ENCODE measurements at regions not wholly inside any gene's neighbourhood (a gene's known extent, or its start where the extent isn't known, plus 50 kb on each side); places are given as distances from the start of the nearest gene placed in this dataset.
"Not testable (repeated sequence)": the region's sequence is repeated elsewhere in the genome, so short reads cannot be mapped to it uniquely, and the experiment has no call there.

DNA sequence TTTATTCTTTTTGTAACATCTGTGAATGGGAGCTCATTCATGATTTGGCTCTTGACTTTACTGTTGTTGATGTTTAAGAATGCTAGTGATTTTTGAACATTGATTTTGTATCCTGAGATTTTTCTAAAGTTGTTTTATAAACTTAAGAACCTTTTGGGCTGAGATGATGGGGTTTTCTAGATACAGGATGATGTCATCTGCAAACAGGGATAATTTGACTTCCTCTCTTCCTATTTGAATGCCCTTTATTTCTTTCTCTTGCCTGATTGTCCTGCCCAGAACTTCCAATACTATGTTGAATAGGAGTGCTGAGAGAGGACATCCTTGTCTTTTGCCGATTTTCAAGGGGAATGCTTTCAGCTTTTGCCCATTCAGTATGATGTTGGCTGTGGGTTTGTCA is 445.1 kb upstream of the CFAP20DC start:
- FAIRE-seq = not testable (repeated sequence)

DNA sequence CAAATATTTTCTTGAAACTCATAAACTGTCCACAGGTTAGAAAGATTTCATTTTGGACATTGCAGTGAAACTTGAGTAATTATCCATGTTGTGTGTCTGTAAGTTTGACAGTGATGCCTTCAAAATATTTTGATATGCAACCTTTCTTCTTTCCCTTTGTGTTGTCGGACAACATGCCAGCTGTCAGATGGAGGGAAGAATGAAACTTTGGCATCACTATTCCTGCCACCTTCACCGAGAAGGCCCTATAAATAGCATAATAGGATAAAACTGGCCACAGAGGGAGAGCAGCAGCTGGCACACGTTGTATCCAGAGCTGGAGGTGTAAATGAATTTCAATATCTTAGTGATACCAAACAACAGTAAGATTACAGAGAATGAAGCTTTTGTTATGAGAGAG is 436.7 kb upstream of the CFAP20DC start:
- no peak for FAIRE-seq

DNA sequence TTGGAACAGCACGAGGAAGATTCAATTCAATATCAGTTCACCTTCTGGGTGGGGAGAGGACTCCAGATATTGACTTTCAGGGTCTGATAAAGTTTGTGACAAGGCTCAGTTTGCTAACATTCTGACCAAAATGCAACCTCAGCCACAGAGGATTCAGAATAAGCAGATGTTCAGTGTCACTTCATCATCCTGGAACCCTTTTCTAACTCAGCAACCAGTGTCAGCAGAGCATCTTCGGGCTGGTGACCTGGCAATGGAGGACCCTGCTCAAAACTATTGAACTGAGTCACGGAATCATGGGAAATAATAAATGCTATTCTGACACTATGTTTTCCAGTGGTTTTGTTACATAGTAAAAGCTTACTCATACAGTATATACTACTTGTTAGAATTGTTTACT is 433.4 kb upstream of the CFAP20DC start:
- FAIRE-seq = no peak

DNA sequence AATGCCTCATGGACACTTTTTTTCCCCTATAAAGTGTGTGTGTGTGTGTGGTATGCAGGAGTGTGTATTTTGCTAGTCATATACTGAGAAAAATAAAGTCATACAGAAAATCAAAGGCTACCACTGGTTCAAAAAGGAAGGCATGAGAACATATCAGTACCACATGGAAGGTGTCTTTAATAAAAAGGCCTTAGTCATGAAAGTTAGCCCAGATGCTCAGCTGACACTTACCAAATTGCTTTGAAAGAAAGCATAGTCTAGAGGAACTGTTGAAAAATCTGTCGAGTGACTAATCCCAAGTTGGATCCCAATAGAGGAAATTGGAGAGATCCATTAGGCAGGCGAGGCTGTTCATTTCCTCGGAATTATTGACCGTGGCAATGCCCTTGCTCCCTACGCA is 432.9 kb upstream of the CFAP20DC start:
- FAIRE-seq = no peak

DNA sequence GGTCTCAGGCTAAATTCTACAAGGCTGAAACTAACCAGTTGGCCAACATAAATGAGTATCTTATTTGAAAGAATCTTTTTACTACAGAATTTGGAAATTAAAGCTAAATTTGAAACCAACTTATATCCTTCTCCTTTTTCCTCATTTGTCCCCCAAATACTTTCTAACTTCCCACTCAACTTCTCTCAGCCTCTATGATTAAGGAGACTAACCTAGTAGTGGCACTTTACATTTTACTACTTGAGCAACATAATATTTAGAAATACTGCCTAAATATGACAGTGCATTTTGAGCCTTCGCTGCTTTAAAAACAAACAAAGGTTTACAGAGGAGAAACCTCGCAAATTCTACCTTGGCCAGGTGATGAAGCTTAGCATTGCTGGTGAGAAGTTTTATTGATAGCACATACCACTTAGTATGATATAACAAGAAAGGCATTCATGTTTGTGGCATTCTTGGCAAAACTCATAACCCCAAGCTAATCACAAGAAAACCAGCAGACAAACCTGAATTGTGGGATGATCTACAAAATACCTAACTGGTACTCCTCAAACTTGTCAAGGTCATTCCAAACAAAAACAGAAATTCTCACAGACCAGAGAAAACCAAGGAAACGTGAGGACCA is 432.1 kb upstream of the CFAP20DC start:
- FAIRE-seq = no peak

DNA sequence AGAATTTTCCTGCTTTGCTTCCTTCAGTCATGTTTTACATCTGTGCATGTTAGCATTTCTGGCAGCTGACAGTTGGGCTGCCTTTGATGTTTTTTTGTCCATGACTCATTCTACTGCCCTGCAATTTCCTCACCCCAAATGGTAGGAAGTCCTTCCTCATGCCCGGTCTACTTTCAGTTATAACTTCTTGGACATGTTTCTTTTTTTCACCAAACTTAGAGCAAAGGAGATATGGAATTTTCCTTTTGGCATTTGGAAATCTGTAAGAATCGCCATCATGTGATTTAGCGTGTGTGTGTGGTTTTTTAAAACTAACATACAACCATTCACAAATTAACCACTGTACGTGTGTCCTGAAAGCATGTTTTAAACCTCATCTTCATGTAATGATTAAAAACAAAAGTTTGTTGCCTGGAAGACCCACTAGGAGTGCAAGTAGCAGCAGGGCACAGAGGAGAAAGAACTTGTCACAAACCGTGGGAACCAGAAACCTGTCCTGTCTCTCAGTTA is 430.7 kb upstream of the CFAP20DC start:
- no peak for FAIRE-seq

DNA sequence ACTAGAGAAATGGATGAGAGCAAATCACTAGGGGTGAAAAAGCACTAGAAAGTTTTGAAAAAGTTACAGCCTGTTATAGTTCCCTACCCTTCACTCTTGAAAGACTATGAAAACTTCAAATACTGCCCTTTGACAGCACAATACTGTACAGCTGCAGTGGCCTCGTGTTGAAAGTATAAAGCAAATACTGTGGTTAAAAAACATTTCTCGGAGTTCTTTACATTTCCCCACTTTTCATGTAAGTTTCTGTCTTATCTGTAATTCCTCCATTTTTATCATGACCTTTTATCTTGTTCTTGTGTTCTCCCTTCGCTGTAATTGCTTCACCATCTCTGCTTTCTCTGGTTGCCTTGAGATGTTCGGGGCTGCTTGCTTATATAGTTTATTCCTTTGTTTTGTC is 423.8 kb upstream of the CFAP20DC start:
- FAIRE-seq = no peak

DNA sequence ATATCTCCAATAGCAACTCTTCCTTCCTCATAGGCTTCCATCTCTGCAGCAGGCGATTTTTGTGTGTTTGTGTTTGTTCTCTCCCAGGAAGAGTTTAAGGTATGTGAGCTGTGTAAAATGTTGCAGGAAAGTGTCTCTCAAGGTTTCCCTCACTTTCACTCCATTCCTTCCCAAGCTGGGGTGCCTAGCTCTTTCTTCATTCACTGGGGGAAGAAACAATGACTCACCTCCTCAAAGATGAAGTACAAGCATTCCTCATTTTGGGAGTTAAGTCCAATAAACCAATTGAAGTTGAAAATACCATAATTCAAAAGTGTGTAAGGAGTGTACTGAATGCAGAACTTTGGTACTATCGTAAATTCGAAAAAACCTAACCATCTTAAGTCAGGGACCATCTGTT is 422.7 kb upstream of the CFAP20DC start:
- FAIRE-seq = no peak

DNA sequence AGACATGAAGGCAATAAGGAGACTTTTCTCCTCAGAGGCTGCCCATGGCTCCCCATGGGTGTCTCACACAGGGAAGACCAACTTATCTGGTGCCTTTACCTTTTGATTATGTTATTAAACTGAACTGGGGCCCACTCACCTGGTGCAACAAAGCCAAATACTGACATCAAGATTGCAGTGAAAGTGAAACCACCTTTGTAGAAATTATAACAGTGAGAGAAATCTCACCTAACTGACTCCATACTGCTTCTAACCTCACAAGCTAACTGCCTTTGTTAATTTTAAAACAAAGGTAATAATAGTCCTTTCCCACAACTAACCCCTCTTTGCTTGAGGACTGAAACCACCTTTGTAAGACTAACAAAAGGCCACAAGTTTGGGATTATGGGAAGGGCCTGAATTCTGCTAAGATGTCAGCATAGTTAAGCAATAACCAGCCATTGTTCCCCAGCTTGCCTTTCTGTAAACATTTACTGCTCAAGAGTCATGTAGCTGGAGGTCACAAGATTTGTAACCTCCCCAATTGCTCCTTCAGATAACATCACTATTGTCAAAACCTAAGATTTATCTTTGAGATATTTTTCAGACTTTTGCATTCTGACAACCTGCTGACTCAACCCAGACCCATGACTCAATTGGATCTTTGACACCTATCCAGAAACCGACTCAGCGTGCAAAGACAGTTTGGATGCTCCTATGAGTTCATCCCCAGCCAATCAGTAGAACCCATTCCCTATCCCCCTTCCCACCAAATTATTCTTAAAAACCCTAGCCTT is 420.3 kb upstream of the CFAP20DC start:
- no peak for FAIRE-seq

DNA sequence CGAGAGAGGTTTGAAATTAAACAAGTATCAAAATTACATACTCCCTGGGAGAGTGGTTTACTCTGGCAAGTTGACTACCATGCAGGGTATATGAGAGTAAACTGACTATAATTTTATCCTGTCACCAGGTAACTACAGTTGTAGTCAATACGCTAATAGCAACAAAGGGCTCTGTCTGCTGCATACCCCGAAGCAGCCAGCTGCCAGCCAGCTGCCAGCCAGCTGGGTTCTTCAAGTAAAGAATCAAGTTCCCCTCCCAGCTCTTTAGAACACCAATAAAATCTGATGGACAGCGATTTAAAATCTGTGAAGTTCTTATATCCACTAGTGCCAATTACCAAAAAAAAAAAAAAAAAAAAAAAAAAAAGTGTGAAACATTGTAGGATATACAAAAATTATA is 417.7 kb upstream of the CFAP20DC start:
- no peak for FAIRE-seq

DNA sequence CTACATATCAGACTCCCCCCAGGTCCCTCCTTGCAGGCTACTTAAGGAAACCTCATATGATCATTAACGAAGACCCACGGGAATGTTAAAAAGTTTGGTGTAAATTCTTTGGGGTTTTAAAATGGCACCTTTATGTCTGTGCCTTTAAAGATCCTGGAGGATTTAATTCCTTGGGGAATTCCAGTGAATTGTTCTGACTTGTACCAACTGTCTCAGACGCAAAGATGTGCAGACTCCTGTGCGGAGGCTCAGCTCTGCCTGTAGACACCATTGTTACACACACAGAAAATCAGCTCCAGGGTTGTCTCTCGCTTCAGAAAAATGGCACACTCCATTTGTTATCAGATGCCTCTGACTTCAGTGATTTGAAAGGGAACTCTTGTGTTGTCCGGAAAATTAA is 414.4 kb upstream of the CFAP20DC start:
- no peak for FAIRE-seq

DNA sequence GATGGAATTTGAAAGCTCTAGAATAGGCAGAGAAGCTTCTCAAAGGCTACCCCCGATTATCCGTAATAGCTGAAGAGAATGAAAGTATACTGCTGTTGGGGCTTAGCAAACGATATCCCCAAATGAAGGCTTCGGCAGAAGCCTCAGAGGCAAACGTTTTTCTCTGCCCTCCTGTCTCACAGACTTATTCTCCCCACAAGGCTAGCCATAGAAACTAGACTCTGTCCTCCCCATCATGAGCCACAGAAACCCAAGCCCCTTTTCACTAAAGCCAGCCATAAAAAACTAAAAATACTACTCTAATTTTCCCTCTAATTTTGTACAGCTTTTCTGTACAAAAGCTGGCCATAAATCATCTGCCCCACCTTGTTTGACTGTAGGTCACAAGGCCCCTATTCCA is 413.4 kb upstream of the CFAP20DC start:
- no peak for FAIRE-seq

DNA sequence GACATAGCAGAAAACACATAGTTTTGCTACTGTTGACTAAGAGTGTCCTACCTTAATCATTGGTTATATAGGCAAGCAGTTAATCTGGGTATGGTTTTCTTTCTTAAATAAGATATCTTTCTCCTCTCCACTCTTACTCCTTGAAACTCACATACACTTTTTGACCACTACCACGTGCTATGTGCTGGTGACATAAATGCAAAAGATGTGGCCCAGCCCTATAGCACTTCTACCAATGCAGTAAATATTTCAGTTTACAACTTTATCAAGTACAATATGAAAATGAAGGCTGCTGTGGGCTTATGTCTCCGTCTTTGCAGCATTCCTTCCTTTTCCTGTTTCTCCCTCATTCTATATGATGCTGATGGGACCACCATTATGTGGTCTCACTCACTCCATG is 410.2 kb upstream of the CFAP20DC start:
- FAIRE-seq = no peak

DNA sequence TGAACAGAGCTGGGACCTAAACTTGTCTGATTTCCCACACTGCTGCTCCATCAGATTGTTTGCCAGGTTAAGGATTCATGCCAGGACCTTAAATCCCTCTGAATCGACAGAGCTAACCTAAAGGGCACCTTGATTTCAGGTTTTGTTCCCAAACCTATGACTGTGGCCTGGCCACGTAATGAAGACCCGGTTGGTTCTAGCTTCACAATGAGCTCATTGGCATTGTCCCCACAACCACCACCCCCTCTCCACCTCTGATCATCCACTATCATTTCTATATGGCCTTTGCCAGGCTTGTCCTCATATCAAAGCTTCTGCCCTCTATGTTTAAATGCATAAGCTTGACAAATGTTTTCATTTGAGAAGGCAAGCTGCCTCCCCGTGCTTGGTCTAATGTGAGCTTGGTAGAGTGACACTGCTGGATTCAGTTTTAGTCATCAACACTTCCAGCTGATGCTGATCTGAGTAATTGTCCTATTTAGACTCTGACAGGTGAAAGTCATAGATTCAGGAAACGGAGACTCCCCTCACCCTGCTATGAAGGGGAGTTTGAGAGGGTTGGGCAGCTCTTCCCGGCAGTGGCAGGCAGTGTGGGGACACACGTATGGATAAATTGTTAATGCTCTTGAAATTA is 407.1 kb upstream of the CFAP20DC start:
- no peak for FAIRE-seq

DNA sequence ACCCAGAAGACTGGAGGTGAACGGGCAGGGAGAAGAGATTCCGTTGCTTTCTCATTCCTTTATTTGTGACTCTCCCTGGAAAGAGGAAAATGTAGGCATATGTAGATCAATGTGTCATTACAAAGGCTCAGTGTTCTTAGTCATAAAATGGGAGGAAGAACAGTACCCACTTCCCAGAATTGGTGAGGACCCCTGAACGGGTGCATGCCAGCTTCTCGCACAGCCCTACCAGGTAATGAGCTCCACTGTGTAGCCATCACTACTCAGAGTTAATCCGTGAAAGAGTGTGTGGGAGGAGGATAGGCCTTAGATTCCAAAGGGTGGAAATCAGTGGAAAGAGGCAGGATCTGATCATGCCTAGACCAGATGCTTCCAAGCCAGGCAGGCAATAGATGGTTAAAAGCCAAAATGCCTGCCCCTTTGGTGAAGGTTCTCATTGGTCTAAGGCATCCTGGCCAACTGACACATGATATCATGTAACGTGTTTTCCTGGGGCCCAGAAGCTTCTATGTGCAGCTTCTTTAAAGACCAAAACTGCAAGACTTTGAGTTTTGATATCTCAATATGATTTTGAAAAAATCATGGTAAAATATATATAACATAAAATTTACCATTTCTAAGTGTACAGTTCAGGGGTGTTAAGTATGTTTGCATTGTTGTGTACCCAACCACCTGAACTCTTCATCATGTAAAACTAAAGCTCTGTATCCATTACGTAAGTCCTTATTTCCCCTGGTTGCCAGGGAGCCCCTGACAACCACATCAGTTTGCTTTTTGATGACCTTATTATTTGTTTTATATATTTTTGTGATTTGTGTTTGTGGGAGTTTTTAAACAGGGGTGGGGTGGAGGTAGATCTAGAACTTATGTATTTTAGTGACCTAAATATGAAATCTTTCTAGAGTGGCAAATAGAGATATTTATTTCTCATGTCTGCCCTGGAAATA is 402.2 kb upstream of the CFAP20DC start:
- FAIRE-seq = no peak

DNA sequence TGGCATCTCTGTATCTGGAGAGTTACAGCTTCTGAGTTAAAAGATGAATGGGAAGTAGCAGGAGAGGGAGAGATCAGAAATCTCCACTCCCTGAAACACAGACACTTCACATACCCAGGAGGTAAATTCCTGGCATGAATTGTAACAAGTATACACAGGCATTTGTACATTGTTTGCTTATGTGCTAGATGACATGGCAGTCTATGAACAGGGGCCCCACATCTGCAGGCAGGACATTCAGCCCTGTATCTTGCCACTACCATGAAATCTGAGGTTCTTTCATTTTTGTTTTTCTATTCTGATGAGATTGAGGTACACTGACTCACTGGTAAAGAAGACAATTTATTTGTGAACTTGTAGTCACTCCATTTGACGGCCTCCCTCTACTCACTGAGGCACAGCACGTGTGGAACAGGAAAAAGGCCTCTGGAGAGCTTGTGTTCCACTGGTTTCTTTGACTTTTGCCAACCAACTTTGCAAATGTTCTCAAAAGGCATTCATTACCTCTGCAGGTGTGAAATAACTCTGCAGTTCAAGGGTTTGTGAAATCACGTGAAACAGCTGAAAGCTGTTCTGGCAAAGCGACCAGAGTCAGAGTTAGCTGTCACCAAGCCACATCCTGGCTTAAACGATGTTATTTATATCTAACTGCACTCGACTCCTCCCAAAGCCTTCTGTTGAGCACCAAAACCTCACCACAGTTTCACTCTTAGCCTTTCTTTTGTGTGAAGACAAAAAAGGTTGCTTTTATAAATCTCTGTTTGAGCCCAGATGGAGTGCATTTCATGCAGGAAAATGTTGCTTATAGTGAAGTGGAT is 401.3 kb upstream of the CFAP20DC start:
- FAIRE-seq = no peak

DNA sequence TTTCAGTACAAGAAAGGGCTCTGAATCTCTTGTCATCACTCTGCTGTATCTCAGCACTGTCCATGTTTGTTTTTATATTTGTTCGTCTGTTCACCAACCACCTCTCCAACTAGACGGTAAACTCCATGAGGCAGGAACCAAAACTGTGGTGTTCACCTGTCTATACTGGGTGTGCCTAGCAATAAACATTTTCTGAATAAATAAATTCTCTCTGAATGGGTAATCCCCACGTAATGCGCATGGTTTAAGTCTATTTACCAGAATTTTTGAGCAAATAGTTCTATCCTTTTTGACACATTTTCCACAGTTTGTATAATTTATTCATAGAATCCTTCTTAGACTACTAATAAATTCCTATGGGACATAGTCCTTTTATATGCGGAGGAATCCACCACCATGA is 400.6 kb upstream of the CFAP20DC start:
- no peak for FAIRE-seq

DNA sequence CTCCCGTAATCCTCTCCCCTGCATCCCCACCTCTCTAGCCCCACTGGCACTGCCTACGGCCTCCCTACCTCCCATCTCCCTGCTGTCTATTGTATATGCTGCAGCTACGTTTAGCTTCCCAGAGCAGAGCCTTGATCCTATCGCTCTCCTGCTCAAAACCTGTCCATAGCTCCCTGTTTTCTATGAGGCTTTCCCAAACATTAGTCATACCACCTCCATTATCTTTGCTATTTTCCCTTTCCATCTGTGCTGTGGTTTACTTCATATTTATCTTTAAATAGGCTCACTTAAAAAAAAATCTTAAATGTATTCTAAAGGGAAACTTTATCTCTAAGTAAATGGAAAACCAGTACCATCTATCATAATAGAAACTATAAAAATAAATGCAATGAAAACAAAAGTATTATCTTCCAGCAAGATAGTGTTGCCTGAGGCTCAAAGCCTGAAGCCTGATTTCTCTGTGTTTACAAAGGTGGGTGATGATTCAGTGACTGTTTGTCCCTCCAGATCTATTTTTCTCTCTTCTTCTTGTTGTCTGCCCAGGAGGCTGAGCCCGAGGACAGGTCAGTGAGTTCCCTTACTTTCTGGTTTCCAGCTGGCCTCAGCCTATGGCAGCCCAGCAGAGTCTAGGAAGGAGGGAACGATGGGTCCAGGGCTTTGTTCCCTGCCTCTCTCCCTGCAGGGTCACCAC is 397.1 kb upstream of the CFAP20DC start:
- FAIRE-seq = no peak

DNA sequence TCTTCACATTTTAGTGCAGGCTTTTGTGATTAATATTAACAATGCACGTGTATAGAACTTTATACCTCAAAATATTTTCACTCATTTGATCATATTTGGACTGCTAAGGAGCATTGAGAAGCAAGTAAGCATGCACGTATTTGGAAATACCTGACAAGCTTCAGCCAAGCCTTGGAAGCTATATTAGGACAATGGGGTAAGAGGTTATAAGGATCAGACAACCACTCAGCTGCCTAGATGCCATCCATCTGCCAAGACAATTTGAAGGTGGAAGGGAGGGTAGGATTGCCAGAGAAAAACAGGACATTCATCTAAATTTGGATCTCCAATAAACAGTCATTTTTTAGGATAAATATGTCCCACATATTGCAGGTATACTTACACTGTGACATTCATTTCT is 394.9 kb upstream of the CFAP20DC start:
- FAIRE-seq = no peak

DNA sequence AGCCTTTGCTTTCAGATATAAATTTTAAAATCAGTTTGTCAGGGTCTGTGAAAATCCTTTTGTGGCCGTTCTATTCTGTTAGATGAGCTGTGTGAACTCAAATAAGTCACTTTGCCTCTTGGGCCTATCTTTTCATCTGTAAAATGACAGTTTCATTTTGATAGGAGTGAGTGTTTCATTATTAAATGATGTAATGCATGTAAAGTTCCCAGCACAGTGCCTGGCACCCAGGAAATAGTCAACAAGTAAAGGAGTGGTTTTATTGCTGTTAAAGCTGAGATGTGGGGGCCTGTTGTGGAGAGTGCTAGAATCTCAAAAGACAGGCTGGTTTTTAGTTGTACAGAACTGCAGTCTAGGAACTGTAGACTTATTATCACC is 394.5 kb upstream of the CFAP20DC start:
- FAIRE-seq = no peak

DNA sequence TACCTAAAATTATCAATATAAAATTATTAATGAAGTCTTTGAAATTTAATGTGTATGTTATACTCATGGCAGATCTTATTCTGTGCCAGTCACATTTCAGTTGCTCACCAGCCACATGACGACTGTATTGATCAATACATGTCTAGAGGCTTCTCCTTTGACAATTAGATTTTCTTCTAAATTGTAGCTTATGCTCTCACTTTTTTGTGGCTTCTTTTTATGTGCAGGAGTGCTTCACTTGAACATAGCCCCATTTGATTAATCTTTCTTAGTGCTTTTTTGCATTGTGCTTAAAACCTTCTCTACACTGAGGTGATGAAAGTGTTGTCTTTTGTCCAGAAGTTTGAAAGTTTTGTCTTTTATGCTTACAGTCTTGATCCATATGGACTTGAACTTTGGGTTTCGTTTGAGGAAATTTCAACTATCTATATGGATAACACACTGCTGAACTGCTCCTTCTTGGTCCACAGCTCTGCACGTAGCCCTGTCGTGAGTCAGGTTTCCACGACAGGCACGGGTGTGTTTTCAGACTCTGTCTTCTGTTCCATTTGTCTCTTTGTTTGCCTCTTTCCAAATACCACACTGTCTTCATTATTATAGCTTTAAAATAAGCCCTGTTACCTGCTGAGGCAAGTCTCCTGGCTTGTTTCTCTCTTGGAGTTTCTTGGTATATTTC is 393.9 kb upstream of the CFAP20DC start:
- no peak for FAIRE-seq
